NCI-H2196 (cell line): ENCODE measurements at regions not wholly inside any gene's neighbourhood (a gene's known extent, or its start where the extent isn't known, plus 50 kb on each side); places are given as distances from the start of the nearest gene placed in this dataset.

Experiments
- DNase-seq: peaks from one replicate; lab custom pipeline; 2025; ENCODE audit not compliant: unreplicated experiment; lab: John Stamatoyannopoulos, UW

DNA sequence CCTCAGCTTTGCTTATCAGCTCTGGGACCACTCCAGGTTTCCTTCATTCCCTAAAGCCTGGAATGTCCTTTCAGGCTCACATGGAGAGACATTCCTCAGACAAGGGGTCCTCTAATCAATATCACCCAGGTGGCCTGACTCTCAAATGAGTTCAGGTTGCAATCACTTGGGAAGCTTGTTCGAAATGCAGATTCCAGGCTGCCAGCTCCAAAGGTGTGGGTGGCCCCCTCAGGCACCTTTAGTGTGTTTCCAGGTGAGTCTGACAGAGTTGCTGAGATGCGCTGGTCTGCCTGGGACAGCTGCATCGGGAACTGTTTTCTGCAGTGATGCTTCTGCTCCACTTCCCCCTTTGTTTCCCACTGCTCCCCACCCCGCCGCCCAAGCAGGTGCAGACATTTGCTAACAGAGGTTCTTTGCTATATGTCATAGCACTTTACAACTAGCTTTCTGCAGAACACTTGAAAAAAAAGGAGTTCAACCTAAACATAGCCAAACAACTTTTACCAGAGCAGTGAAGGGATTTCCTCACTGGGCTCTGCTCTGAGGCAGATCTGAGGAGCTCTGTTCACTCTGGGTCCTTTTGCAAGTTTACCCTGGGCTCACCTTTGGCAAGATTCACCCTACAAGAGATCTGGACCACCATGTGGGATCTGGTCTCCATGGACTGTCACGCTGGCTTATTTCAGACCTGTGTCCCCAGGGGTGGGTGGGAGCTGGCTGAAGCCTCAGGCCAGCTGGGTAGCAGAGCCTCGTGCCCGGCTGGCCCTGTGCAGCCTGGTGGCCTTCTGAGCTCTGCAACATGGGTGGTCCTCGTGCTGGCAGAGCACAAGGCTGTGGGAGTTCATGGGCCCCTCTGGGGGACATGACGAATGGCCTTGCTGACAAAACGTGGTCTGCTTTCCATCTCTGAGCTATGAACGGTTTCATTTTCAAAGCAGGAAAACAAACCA, 539.6 kb downstream of the CCDC171 start:
- no peak for DNase-seq

DNA sequence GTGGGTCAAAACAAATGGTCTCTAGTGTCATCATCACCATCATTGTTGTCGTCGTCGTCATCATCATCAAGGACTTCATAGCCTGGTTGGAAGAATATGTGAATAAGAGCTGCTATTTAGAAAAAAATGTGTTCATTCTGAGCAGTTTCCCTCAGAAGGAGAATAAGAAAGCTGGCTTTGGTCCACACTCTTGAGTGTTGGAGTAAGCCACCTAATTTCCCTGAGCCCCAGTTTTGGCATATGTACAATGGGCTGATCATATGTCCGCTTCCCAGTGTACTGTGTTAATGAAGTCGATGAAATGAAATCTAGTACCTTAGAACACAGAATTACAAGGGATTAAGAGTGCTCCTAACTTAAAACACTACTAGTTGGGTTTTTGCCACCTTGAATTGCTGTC, 545.5 kb downstream of the CCDC171 start:
- DNase-seq, result no peak

DNA sequence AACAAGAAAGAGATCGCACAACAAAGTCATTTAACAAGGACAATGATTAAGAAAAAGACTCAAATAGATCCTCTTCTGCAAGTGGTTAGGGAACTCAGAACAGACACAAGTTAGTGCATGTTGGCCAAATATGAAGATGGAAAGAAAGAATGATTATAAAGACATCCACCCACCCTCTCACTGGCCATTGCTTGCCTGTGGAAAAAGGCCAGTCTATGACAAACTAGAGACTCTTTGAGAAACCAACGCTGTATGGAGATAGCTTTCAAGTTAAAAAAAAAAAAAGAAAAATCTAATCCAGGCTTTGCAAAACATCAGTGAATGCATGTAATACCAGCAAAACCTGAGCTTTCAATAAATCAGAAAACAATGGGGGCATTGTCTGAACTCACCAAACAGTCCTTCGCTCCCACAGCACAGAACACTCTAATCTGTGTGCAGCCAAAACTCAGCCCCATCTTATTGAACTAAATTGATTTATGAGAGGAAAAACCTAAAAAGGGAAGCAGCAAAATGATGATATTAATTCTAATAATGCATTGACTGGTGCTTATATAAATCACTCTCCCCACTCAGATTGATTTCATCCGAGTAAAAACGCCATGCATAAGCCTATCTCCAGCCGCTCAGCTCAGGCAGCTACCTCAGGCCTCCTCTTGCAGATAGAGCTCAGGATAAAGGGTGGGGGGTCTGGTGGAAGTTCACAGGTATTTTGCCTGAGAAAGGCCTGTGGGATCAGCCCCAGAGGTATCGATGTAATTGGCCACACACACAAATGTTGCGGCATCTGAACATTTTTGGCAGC, 547.1 kb downstream of the CCDC171 start:
- no peak for DNase-seq

DNA sequence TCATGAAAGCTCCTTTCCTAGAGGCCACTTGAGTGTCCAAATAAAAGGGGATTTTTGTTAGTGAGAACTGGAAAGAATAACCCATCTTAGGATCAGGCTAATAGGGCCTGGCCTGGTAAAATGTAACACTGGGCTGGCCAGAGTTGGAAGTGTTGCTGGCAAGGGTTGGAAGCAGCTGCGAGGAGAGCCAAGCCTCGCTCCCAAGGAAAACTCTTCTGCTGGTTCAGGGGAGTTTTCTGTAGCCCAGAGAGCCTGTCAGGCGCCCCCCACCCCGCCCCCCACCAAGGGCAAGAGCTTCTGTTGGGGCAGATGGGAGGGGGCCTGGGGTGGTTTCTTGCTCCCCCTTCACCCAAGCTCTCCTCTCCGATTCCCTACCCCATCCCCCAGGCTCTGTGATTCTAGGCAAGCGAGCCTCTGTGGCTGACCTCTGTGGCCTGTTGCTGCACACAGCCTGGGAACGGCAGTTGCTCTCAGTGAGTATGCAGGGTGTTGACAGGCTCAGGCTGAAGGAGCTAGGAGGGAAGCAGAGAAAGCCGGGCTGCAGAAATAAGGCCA, 547.8 kb downstream of the CCDC171 start:
- no peak for DNase-seq

GRCh38 chr9:16102154-16102553, 549.3 kb downstream of the CCDC171 start:
- DNase-seq, result no peak

GRCh38 chr9:16103620-16104397, 551.0 kb downstream of the CCDC171 start:
- no peak for DNase-seq

DNA sequence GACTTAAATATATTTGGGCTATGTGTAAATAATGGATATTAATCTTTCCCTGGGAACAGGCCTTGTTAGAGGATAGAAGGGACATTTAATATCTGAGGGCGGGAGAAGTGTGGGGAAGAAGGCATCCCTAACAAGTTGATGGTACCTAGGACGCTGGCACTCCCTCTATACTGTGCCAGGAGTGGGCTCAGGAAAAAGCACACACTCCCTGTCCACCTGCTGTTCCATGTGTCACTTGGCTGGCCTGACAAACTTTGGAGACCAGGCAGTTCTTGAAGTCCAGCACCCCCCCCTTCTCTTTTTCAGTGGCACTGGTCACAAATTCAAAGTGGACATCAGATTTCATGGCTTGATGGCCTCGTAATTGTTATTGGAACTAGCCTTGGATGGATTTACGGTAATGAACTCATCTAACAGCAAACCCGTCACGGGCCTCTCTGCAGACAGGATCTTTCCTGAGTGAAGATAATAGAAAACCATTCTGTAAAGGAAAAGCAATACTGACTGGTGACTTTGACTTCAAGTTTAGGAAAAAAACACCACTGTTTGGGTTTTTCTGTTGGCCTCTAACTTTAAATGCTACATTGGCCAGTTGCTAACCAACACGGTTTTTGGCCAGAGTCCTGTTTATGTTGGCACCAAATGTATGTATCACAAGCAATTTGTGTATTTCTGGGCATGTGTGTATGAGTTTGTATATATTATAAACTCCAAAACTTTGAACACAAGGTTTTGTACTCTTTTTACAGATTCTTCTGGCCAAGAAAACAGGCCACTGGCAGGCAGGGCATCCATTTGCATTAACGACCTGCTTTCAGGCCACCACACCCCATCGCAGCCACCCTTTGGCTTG, 552.6 kb downstream of the CCDC171 start:
- no peak for DNase-seq

GRCh38 chr9:16106021-16106571, 553.3 kb downstream of the CCDC171 start:
- no peak for DNase-seq

- DNase-seq, result no peak
Measured at GRCh38 chr9:16112116-16112515, 559.3 kb downstream of the CCDC171 start.

- DNase-seq, result no peak
Measured at GRCh38 chr9:16115994-16116393, 563.2 kb downstream of the CCDC171 start.

DNA sequence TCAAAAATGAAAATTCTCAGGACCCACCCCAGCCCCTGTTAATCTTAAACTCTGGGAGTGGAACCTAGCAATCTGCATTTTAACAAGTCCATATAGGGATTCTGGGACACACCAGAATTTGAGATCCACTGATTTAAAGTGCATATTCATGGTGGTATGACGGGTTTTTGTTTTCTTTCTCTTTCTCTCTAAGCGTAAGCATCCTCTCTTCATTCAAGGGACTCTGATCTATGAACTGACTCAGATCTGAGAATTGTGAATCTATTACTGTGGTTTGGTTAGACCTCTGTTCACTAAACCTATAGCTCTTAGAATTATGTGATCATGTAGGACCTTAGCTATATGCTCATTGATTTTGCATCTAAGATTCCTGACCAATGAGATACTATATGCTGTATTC, 565.2 kb downstream of the CCDC171 start:
- no peak for DNase-seq

DNA sequence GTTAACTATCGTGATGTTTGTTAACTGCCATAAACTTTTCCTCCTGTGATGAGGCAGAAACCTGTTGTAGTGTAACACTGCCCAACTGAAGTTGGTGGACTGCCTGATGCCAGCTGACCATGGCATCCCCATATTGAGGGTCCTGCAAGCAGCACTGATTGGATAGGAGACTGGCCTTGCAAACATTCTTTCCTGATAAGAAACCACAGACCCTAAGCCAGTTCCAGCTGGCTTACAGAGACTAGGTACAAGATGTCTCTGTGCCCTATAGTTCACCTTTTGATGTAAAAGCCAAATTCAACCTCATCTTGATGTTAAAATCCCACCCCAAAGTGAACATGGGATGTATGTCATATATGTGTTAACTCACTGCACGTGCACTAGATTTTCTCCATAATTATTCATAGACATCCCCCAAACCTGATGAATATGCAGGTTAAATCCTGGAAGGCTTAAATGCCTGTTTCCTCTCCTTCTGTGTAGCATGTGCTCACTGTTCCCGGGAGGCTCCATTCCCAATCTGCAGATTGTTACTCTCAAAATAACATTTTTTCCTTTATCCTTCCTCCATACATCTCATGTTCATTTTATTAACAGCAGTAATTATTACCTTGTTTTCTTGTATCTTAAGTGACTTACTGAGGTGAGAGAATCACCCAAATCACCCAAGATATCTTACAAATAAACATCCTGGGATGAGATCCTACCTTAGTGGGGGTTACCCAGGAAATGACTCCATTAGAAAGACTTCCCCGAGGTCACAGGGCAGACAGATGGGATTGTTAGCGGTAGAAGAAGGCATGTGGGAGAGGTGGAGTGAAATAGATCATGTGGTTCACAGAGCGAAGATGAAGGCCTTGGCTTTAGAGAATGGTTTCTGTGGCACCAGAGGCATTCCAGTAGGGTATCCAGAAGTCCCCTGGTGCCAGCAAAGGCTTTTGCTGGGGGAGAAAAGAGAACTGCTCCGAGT, 566.7 kb downstream of the CCDC171 start:
- no peak for DNase-seq

DNA sequence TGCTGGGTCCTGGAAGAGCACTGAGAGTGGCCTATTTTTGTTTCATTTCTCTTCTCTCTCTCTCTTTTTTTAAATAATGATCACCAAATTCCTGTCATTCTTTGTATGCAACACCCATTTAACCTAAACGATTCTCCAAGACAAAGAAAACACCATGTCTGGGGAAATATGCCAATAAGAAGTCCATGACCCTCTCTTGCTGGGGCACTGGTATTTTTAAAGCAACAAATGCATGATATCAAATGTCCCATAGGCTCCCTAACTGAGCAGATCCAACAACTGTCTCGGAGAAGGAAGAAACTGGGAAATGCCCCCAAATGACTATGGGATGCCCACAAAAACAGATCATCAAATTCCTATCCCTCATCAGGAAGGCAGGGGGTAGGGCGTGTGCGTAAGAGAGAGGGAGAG, 567.4 kb downstream of the CCDC171 start:
- no peak for DNase-seq

DNA sequence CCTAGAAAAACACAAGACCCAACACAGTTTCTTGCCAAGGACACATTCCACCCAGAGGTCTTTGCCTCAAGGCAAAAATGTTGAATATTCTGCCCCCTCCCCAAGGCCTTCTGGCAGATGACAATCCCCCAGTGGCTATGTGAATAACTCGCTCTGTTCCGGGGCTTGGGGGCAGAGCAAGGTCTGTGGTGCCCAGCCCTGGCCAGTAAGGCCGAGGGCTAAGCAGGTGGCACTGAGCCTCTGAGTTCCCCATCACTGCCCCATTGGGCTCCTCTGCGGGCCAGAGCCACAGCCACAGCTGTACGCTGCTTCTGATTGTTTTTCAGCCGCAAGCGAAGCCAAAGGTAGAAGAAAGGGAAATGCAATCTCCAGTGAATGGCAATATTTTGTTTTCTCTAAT, 567.9 kb downstream of the CCDC171 start:
- DNase-seq, result no peak

DNA sequence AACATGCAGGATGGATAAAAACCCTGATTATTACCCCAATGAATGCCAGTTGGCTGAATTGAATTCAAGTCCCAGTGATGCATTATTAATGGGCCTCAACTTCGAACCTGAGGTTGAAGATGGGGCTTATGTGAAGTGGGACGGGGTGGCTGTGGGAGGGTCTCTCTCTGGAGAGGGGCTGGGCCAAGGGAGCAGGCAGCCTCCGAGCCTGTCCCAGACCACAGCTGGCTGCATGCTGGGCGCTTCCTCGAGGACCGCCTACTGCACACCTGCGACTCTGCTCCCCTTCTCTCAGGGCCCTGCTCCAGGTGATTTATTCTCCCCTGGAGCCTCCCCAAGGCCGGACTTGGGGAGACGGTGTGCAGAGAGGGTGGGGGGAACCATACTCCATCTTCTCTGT, 568.3 kb downstream of the CCDC171 start:
- no peak for DNase-seq

- no peak for DNase-seq
Measured at GRCh38 chr9:16121601-16122286, 568.9 kb downstream of the CCDC171 start.

DNA sequence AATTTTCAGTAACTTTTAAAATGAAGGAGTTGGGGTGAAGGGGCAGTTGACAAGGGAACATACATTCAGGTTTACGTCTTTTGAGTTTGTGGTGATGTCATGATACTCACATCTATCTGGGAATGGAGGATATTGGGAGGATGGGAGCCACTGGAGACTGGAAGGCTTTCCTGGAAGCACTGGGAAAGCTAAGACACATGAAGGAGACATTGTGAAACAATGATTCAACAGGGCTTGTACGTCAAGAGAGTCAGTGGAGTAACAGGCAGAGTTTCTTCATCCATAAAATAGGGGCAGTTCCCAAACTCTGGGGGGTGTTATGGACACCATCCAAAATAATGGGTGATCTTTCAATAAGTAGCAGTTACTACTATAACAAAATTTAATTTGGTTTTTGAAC, 572.8 kb downstream of the CCDC171 start:
- no peak for DNase-seq

DNA sequence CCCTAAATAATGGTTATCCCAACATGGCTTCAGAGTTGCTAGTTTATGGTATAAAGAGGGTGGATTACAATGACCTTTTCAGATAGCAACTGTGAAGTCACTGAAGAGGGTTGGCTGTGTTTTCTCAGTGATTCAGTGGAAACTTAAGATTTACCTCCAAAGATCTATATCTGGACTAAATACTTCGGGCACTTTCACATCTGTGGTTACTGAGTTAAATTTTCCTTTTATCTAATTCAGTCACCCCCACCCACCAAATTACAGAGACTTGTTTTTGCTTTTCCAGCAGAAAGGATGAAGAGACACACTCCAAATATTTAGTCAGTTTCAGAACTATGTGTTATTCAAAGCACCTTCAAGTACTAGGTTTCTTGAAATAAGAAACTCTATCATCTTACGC, 573.2 kb downstream of the CCDC171 start:
- no peak for DNase-seq
